Caco-2 (cell line): ENCODE measurements at regions not wholly inside any gene's neighbourhood (a gene's known extent, or its start where the extent isn't known, plus 50 kb on each side); places are given as distances from the start of the nearest gene placed in this dataset.
A peak's percentile ranks its signal among the peaks of the same experiment; 100 is the strongest.

Experiments
- BruUV-seq: library from RNA; stranded (reverse); fragments of 400-500 nt; replicated peaks from 2 replicates; lab custom pipeline; 2021; lab: Mats Ljungman, UMichigan
- CTCF ChIA-PET: fragments of 300-600 bp; sonication (Branson Sonifier 250); formaldehyde crosslinking; loops from one replicate; lab custom pipeline; 2022; ENCODE audit warnings: antibody characterized with exemption; lab: Charles Lee
- POLR2A ChIA-PET: fragments of 300-600 bp; sonication (Branson Sonifier 250); formaldehyde crosslinking; loops from one replicate; lab custom pipeline; 2022; ENCODE audit warnings: antibody characterized with exemption; lab: Charles Lee
- DNase-seq, 2 experiments: peaks; one replicate each; pipeline versions ENCODE4 v3.0.0 to v3.0.0-alpha.2; 2020 to 2022
- H3K27me3 ChIP-seq: replicated peaks from 2 replicates; pipeline ENCODE4 v1.6.0; 2011; ENCODE audit warnings: low read length; ENCODE audit not compliant: control insufficient read depth, insufficient read depth
- H3K36me3 ChIP-seq: 2 replicates; pipeline ENCODE4 v1.5.1; 2011; ENCODE audit warnings: low read length; ENCODE audit not compliant: control insufficient read depth, insufficient read depth
- H3K4me1 ChIP-seq: fragments of 250-450 bp; sonication (Bioruptor Pico); 2 replicates; pipeline ENCODE4 v1.5.1; 2020; ENCODE audit warnings: mild to moderate bottlenecking
- H3K4me3 ChIP-seq: 2 replicates; pipeline ENCODE4 v1.5.1; 2011; ENCODE audit warnings: low read depth, mild to moderate bottlenecking, control low read depth, low read length
- H3K9me3 ChIP-seq: fragments of 250-450 bp; sonication (Bioruptor Pico); 2 replicates; pipeline ENCODE4 v1.5.1; 2020; ENCODE audit warnings: mild to moderate bottlenecking, moderate library complexity
- H3K27ac Mint-ChIP-seq: one replicate; pipeline ENCODE4 v1.8.0; 2022; ENCODE audit warnings: mixed read lengths; ENCODE audit not compliant: unreplicated experiment
- H3K27me3 Mint-ChIP-seq: one replicate; pipeline ENCODE4 v1.8.0; 2022; ENCODE audit warnings: mixed read lengths; ENCODE audit not compliant: insufficient read depth, unreplicated experiment
- H3K36me3 Mint-ChIP-seq: one replicate; pipeline ENCODE4 v1.8.0; 2022; ENCODE audit warnings: mild to moderate bottlenecking, mixed read lengths; ENCODE audit not compliant: insufficient read depth, unreplicated experiment
- H3K4me1 Mint-ChIP-seq: one replicate; pipeline ENCODE4 v1.8.0; 2022; ENCODE audit warnings: low read depth, mixed read lengths; ENCODE audit not compliant: unreplicated experiment
- H3K4me3 Mint-ChIP-seq: one replicate; pipeline ENCODE4 v1.8.0; 2022; ENCODE audit warnings: mild to moderate bottlenecking, moderate library complexity, mixed read lengths; ENCODE audit not compliant: unreplicated experiment
- H3K9me3 Mint-ChIP-seq: one replicate; pipeline ENCODE4 v1.8.0; 2022; ENCODE audit warnings: mixed read lengths; ENCODE audit not compliant: unreplicated experiment
- CTCF ChIP-seq, 2 experiments: fragments of 200-600 bp in 1 of 2; IDR thresholded peaks; 1 replicate in 1 of 2; 2 replicates in 1 of 2; pipeline versions ENCODE4 v1.5.1 to v1.8.0; 2011 to 2022; ENCODE audit warnings: antibody characterized with exemption in 1 of 2, control low read depth in 1 of 2, inconsistent platforms in 1 of 2, low read depth in 1 of 2, low read length in 1 of 2, mild to moderate bottlenecking in 1 of 2, moderate library complexity in 1 of 2; ENCODE audit not compliant: insufficient read depth in 1 of 2, severe bottlenecking in 1 of 2, unreplicated experiment in 1 of 2
- intact Hi-C: fragments of 100-400 bp; cut with micrococcal nuclease; formaldehyde crosslinking; loops from one replicate; pipeline ENCODE4 v1.10.0; 2022; ENCODE audit not compliant: unreplicated experiment

- Mint-ChIP-seq H3K4me3 (no peak overlapping the region), H3K4me1 (no peaks in the 10 kb centered on the region), H3K9me3 (no peaks in the 10 kb centered on the region), H3K27ac (no peak overlapping the region), H3K27me3 (no peaks in the 10 kb centered on the region), H3K36me3 (no peaks in the 10 kb centered on the region)
- DNase-seq, result no peak
- CTCF ChIA-PET, result no interaction called here
- intact Hi-C loops, result no loop called here
- POLR2A ChIA-PET, result no interaction called here
- no peaks in the 10 kb centered on the region for H3K36me3 ChIP-seq
- H3K4me1 ChIP-seq, result no peaks in the 10 kb centered on the region
- H3K4me3 ChIP-seq, result no peak overlapping the region
- no peaks in the 10 kb centered on the region for H3K9me3 ChIP-seq
- BruUV-seq, result no TSS peak
- H3K27me3 ChIP-seq, result no peaks in the 10 kb centered on the region
- no peak for TF ChIP-seq CTCF (IDR thresholded peaks at IDR 0.05; ENCODE audit: insufficient read depth in 1 of 2, low read depth in 1 of 2, low read length in 1 of 2, severe bottlenecking in 1 of 2, unreplicated experiment in 1 of 2)
Observed at GRCh38 chr2:83022631-83023210, 1436.4 kb downstream of the SUCLG1 start.

GRCh38 chr2:83017366-83018090 is 1441.6 kb downstream of the SUCLG1 start:
- no peaks in the 10 kb centered on the region for H3K36me3 ChIP-seq
- H3K27me3 Mint-ChIP-seq, result no peaks in the 10 kb centered on the region
- no peak overlapping the region for H3K4me3 ChIP-seq
- H3K4me1 ChIP-seq, result no peaks in the 10 kb centered on the region
- no peak for DNase-seq
- POLR2A ChIA-PET, result no interaction called here
- CTCF ChIA-PET, result no interaction called here
- H3K36me3 Mint-ChIP-seq, result no peaks in the 10 kb centered on the region
- H3K9me3 Mint-ChIP-seq, result no peaks in the 10 kb centered on the region
- no peaks in the 10 kb centered on the region for H3K27me3 ChIP-seq
- no peaks in the 10 kb centered on the region for H3K9me3 ChIP-seq
- no peak overlapping the region for H3K4me3 Mint-ChIP-seq
- TF ChIP-seq CTCF (IDR thresholded peaks at IDR 0.05; ENCODE audit: insufficient read depth in 1 of 2, low read depth in 1 of 2, low read length in 1 of 2, severe bottlenecking in 1 of 2, unreplicated experiment in 1 of 2), result no peak
- BruUV-seq, result no TSS peak
- intact Hi-C loops, result no loop called here
- no peaks in the 10 kb centered on the region for H3K4me1 Mint-ChIP-seq
- H3K27ac Mint-ChIP-seq, result no peak overlapping the region

- no peaks in the 10 kb centered on the region for H3K27me3 Mint-ChIP-seq
- intact Hi-C loops, result no loop called here
- DNase-seq, result peak in 1 of 2 experiments; percentile 5
- Histone ChIP-seq H3K27me3 (no peaks in the 10 kb centered on the region), H3K4me1 (no peaks in the 10 kb centered on the region), H3K4me3 (no peak overlapping the region), H3K36me3 (no peaks in the 10 kb centered on the region), H3K9me3 (no peaks in the 10 kb centered on the region)
- CTCF ChIA-PET, result no interaction called here
- no TSS peak for BruUV-seq
- no peaks in the 10 kb centered on the region for H3K9me3 Mint-ChIP-seq
- no peaks in the 10 kb centered on the region for H3K4me1 Mint-ChIP-seq
- no peak overlapping the region for H3K27ac Mint-ChIP-seq
- H3K36me3 Mint-ChIP-seq, result no peaks in the 10 kb centered on the region
- TF ChIP-seq CTCF (IDR thresholded peaks at IDR 0.05; ENCODE audit: insufficient read depth in 1 of 2, low read depth in 1 of 2, low read length in 1 of 2, severe bottlenecking in 1 of 2, unreplicated experiment in 1 of 2), result peak; percentile 23 to 24
- POLR2A ChIA-PET, result no interaction called here
- H3K4me3 Mint-ChIP-seq, result no peak overlapping the region
Observed at GRCh38 chr2:83016343-83017110, 1442.6 kb downstream of the SUCLG1 start.
